ENCODE measurements at regions not wholly inside any gene's neighbourhood (a gene's known extent, or its start where the extent isn't known, plus 50 kb on each side); places are given as distances from the start of the nearest gene placed in this dataset.

- TF ChIP-seq, protein P1, sequence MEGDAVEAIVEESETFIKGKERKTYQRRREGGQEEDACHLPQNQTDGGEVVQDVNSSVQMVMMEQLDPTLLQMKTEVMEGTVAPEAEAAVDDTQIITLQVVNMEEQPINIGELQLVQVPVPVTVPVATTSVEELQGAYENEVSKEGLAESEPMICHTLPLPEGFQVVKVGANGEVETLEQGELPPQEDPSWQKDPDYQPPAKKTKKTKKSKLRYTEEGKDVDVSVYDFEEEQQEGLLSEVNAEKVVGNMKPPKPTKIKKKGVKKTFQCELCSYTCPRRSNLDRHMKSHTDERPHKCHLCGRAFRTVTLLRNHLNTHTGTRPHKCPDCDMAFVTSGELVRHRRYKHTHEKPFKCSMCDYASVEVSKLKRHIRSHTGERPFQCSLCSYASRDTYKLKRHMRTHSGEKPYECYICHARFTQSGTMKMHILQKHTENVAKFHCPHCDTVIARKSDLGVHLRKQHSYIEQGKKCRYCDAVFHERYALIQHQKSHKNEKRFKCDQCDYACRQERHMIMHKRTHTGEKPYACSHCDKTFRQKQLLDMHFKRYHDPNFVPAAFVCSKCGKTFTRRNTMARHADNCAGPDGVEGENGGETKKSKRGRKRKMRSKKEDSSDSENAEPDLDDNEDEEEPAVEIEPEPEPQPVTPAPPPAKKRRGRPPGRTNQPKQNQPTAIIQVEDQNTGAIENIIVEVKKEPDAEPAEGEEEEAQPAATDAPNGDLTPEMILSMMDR (IDR thresholded peaks at IDR 0.05), result no peak
- no peak for TF ChIP-seq ZFX (IDR thresholded peaks at IDR 0.05; ENCODE audit: borderline replicate concordance)
Measured at GRCh38 chr13:111414341-111414740, 93.9 kb downstream of the TEX29 start.
